OCI-LY3 (cell line): ENCODE measurements at regions not wholly inside any gene's neighbourhood (a gene's known extent, or its start where the extent isn't known, plus 50 kb on each side); places are given as distances from the start of the nearest gene placed in this dataset.

ENCODE experiments used
- EZH2phosphoT487 ChIP-seq: fragments of 200-600 bp; shearing (Covaris generic); IDR thresholded peaks from 2 replicates; pipeline ENCODE4 v1.6.1; 2018; ENCODE audit warnings: antibody characterized with exemption, mixed run types, low read depth
- TF ChIP-seq, protein P1 (sequence below): fragments of 200-600, 300-600 bp; sonication (generic); IDR thresholded peaks from 2 replicates; pipeline ENCODE4 v1.5.1; 2014; ENCODE audit warnings: antibody characterized with exemption, low read length, low read depth

- TF ChIP-seq, protein P1, sequence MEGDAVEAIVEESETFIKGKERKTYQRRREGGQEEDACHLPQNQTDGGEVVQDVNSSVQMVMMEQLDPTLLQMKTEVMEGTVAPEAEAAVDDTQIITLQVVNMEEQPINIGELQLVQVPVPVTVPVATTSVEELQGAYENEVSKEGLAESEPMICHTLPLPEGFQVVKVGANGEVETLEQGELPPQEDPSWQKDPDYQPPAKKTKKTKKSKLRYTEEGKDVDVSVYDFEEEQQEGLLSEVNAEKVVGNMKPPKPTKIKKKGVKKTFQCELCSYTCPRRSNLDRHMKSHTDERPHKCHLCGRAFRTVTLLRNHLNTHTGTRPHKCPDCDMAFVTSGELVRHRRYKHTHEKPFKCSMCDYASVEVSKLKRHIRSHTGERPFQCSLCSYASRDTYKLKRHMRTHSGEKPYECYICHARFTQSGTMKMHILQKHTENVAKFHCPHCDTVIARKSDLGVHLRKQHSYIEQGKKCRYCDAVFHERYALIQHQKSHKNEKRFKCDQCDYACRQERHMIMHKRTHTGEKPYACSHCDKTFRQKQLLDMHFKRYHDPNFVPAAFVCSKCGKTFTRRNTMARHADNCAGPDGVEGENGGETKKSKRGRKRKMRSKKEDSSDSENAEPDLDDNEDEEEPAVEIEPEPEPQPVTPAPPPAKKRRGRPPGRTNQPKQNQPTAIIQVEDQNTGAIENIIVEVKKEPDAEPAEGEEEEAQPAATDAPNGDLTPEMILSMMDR: no peak
- no peak for TF ChIP-seq EZH2phosphoT487
Measured at GRCh38 chr13:79770056-79770455, 289.1 kb downstream of the NDFIP2 start.
